ENCODE measurements at regions not wholly inside any gene's neighbourhood (a gene's known extent, or its start where the extent isn't known, plus 50 kb on each side); places are given as distances from the start of the nearest gene placed in this dataset.

DNA sequence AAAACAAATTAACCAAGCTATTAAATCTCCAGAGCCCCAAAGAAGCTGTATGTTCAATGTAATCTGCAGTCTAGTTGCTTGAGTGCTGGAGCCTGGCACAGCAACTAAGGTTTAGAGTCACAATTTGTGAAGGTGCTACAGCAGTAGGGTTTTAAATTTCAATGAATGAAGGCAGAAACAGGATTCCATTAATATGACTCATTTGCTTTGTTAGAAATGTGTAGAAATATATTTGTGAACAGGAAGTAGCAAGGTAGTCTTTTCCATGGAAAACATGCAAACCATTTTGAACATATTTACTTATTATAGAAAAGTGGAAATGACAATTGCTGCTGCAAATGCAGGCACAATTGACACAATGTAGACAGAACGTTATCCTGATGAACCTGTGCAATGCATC is 149.0 kb upstream of the STEAP4 start:
- Histone ChIP-seq H3K79me2 (ENCODE audit: control insufficient read depth in 1 of 2, insufficient read depth in 2 of 2, low read length in 2 of 2) (no peaks in the 10 kb centered on the region), H4K5ac (ENCODE audit: insufficient read length, low read depth, low read length) (no peak overlapping the region), H2BK20ac (ENCODE audit: low read length) (no peak overlapping the region), H3K56ac (replicated peaks; ENCODE audit: insufficient read length, low read depth, low read length) (no peak overlapping the region), H3K4me1 (replicated peaks in 1 of 4; ENCODE audit: control insufficient read depth in 3 of 4, insufficient read depth in 4 of 4, low read length in 3 of 4) (no peaks in the 10 kb centered on the region), H2BK12ac (ENCODE audit: low read depth, low read length) (no peak overlapping the region), H3K27ac (ENCODE audit: low read depth, low read length) (no peak overlapping the region), H2BK15ac (ENCODE audit: low read length) (no peak overlapping the region), H4K91ac (replicated peaks; ENCODE audit: insufficient read length, low read length) (no peak overlapping the region), H3K79me1 (ENCODE audit: low read depth, low read length) (no peaks in the 10 kb centered on the region), H3K36me3 (ENCODE audit: control insufficient read depth in 2 of 4, insufficient read depth in 4 of 4, low read length in 3 of 4) (no peaks in the 10 kb centered on the region), H3K14ac (ENCODE audit: insufficient read length) (no peak overlapping the region), H3K9ac (replicated peaks in 1 of 4; ENCODE audit: extremely low read depth in 1 of 4, low read depth in 3 of 4, low read length in 3 of 4) (no peak overlapping the region), H2BK5ac (ENCODE audit: low read depth, low read length) (no peak overlapping the region), H3K18ac (ENCODE audit: extremely low read depth, low read length) (no peak overlapping the region), H3K23me2 (ENCODE audit: low read depth, low read length) (no peaks in the 10 kb centered on the region), H2BK120ac (replicated peaks; ENCODE audit: low read depth, low read length) (no peak overlapping the region), H3K4me3 (ENCODE audit: extremely low read depth in 1 of 4, insufficient read depth in 2 of 4, low read depth in 3 of 4, low read length in 4 of 4) (no peak overlapping the region), H4K20me1 (replicated peaks in 1 of 2; ENCODE audit: control insufficient read depth in 1 of 2, insufficient read depth in 2 of 2, low read length in 2 of 2) (no peaks in the 10 kb centered on the region), H3K4me2 (ENCODE audit: insufficient read depth in 1 of 2, low read depth in 2 of 2, low read length in 2 of 2) (no peak overlapping the region), H2AK5ac (ENCODE audit: low read depth, low read length) (no peak overlapping the region), H2AFZ (ENCODE audit: low read length) (no peak overlapping the region), H3K4ac (replicated peaks; ENCODE audit: insufficient read length, low read depth, low read length) (no peak overlapping the region), H3K23ac (ENCODE audit: insufficient read length) (no peak overlapping the region), H3K27me3 (replicated peaks in 1 of 4; ENCODE audit: control insufficient read depth in 3 of 4, extremely low read depth in 1 of 4, insufficient read depth in 3 of 4, low read length in 3 of 4) (no peaks in the 10 kb centered on the region), H4K8ac (ENCODE audit: extremely low read depth, insufficient read depth, low read length) (no peak overlapping the region), H3K9me3 (ENCODE audit: insufficient read depth in 2 of 2, low read depth in 1 of 2, low read length in 1 of 2) (no peaks in the 10 kb centered on the region)
- DNase-seq (ENCODE audit: low read depth in 1 of 2, low spot score in 2 of 2) (no peak), FAIRE-seq (no peak)
- ChIA-PET CTCF (ENCODE audit: partially characterized antibody) (interaction anchor here (1.2 to 2.3 kb wide), 2 partner anchors 9 to 212 kb away, joined by 3 to 5 read pairs; no protein-coding TSS in a partner anchor), POLR2A (ENCODE audit: partially characterized antibody) (no interaction called here)
- 90% methylated on average over 1 of the region's 1 CpG; no CpG with 5 or more reads in 1 of the 2 experiments for WGBS, 2 experiments (ENCODE audit: extremely low coverage in 1 of 2, insufficient coverage in 1 of 2, insufficient read length in 1 of 2, insufficient replicate concordance in 2 of 2, low coverage in 1 of 2, low lambda C conversion rate in 2 of 2, missing lambda C conversion rate in 1 of 2)
- TF ChIP-seq RFX5 (IDR thresholded peaks at IDR 0.05; ENCODE audit: borderline replicate concordance, low read depth, low read length) = no peak
- TF ChIP-seq KDM4A (IDR thresholded peaks at IDR 0.05; ENCODE audit: low read depth, low read length, severe bottlenecking) = no peak
- TF ChIP-seq YY1 (IDR thresholded peaks at IDR 0.05; ENCODE audit: low read depth, low read length) = no peak
- TF ChIP-seq EP300 (IDR thresholded peaks at IDR 0.05; ENCODE audit: borderline replicate concordance in 1 of 2, low read depth in 2 of 2, low read length in 2 of 2) = no peak
- no peak for TF ChIP-seq RBBP5 (IDR thresholded peaks at IDR 0.05; ENCODE audit: borderline replicate concordance, low read depth, low read length)
- no peak for TF ChIP-seq CEBPB (IDR thresholded peaks at IDR 0.05; ENCODE audit: low read depth, low read length)
- TF ChIP-seq, protein P1, sequence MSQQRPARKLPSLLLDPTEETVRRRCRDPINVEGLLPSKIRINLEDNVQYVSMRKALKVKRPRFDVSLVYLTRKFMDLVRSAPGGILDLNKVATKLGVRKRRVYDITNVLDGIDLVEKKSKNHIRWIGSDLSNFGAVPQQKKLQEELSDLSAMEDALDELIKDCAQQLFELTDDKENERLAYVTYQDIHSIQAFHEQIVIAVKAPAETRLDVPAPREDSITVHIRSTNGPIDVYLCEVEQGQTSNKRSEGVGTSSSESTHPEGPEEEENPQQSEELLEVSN (IDR thresholded peaks at IDR 0.05) = no peak
- no peak for TF ChIP-seq SAP30 (IDR thresholded peaks at IDR 0.05; ENCODE audit: insufficient read depth, insufficient replicate concordance, low read length)
- TF ChIP-seq FOSL1 (IDR thresholded peaks at IDR 0.05; ENCODE audit: insufficient read depth, low read depth, low read length) = no peak
- no peak for TF ChIP-seq POU5F1 (IDR thresholded peaks at IDR 0.05; ENCODE audit: low read depth, low read length)
- no peak for TF ChIP-seq EGR1 (IDR thresholded peaks at IDR 0.05; ENCODE audit: borderline replicate concordance, low read depth, low read length)
- TF ChIP-seq, protein P2, sequence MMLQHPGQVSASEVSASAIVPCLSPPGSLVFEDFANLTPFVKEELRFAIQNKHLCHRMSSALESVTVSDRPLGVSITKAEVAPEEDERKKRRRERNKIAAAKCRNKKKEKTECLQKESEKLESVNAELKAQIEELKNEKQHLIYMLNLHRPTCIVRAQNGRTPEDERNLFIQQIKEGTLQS (IDR thresholded peaks at IDR 0.05; ENCODE audit: insufficient read depth, low read depth, low read length) = no peak
- no peak for TF ChIP-seq TAF7 (optimal IDR thresholded peaks at IDR 0.05; ENCODE audit: borderline replicate concordance, low read depth, low read length)
- TF ChIP-seq HDAC6 (IDR thresholded peaks at IDR 0.05; ENCODE audit: low read depth, low read length) = no peak
